ENCODE measurements at regions not wholly inside any gene's neighbourhood (a gene's known extent, or its start where the extent isn't known, plus 50 kb on each side); places are given as distances from the start of the nearest gene placed in this dataset.
"Not testable (repeated sequence)": the region's sequence is repeated elsewhere in the genome, so short reads cannot be mapped to it uniquely, and the experiment has no call there.

DNA sequence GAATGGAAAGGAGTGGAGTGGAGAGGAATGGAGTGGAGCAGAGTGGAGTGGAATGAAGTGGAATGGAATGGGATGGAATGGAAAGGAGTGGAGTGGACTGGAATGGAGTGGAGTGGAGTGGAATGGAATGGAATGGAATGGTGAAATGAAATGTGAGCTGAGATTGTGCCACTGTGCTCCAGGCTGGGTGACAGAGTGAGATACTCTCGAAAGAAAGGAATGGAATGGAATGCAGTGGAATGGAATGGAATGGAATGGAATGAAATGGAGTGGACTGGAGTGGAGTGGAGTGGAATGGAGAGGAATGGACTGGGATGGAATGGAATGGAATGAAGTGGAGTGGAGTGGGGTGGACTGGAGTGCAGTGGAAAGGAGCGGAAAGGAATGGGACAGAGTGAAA, 605.2 kb downstream of the TP53TG3F start:
- not testable (repeated sequence) for H3K27ac ChIP-seq (ENCODE audit: low read depth in 1 of 3, low read length in 2 of 3); H3K36me3 ChIP-seq (ENCODE audit: control insufficient read depth in 3 of 3, insufficient read depth in 2 of 3, low read depth in 1 of 3, low read length in 3 of 3); FAIRE-seq; H3K4me1 ChIP-seq (ENCODE audit: control insufficient read depth in 3 of 3, insufficient read depth in 2 of 3, low read depth in 1 of 3, low read length in 2 of 3); H3K4me3 ChIP-seq (ENCODE audit: low read depth in 1 of 3, low read length in 3 of 3); H3K27me3 ChIP-seq (ENCODE audit: control insufficient read depth in 3 of 3, insufficient read depth in 3 of 3, low read length in 3 of 3); DNase-seq
- peaks cover 8 to 30% of the 10 kb centered on the region in 2 donors for H3K9me3 ChIP-seq (ENCODE audit: control insufficient read depth in 2 of 2, insufficient read depth in 1 of 2, low read depth in 1 of 2, low read length in 1 of 2)
- WGBS, 3 donors, result 70 to 79% (median 77%) methylated on average over 2 of the region's 2 CpGs

DNA sequence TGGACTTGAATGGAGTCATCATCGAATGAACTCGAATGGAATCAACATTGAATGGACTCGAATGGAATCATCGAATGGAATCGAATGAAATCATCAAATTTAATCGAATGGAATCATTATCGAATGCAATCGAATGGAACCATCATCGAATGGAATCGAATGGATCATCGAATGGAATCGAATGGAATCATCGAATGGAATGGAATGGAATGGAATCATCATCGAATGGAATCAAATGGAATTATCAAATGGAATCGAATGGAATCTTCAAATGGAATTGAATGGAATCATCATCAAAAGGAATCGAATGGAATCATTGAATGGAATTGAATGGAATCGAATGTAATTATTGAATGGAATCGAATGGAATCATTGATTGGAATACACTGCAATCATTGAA, 610.3 kb downstream of the TP53TG3F start:
- FAIRE-seq, result not testable (repeated sequence)

DNA sequence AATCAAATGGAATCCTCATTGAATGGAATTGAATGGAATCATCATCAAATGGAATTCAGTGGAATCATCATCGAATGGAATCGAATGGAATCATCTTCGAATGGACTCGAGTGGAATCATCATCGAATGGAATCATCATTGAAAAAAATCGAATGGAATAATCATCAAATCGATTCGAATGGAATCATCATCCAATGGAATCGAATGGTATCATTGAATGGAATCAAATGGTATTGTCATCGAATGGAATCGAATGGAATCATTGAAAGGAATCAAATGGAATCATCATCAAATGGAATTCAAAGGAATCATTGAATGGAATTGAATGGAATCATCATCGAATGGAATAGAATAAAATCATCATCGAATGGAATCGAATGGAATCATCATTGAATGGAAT, 619.3 kb downstream of the TP53TG3F start:
- no peak for FAIRE-seq
- Histone ChIP-seq H3K27ac (ENCODE audit: low read depth in 1 of 3, low read length in 2 of 3) (no peak overlapping the region), H3K27me3 (ENCODE audit: control insufficient read depth in 3 of 3, insufficient read depth in 3 of 3, low read length in 3 of 3) (no peaks in the 10 kb centered on the region), H3K4me1 (ENCODE audit: control insufficient read depth in 3 of 3, insufficient read depth in 2 of 3, low read depth in 1 of 3, low read length in 2 of 3) (no peaks in the 10 kb centered on the region), H3K4me3 (ENCODE audit: low read depth in 1 of 3, low read length in 3 of 3) (no peak overlapping the region), H3K9me3 (ENCODE audit: control insufficient read depth in 2 of 2, insufficient read depth in 1 of 2, low read depth in 1 of 2, low read length in 1 of 2) (no peaks in the 10 kb centered on the region), H3K36me3 (ENCODE audit: control insufficient read depth in 3 of 3, insufficient read depth in 2 of 3, low read depth in 1 of 3, low read length in 3 of 3) (no peaks in the 10 kb centered on the region)
- DNase-seq, result peak in 1 of 2 donors; percentile 19
- WGBS, 3 donors, result 78 to 87% (median 84%) methylated on average over 14 of the region's 14 CpGs

More for the DNA sequence above, 610.3 kb downstream of the TP53TG3F start:
- H3K27ac ChIP-seq (ENCODE audit: low read depth in 1 of 3, low read length in 2 of 3); H3K4me1 ChIP-seq (ENCODE audit: control insufficient read depth in 3 of 3, insufficient read depth in 2 of 3, low read depth in 1 of 3, low read length in 2 of 3); DNase-seq; H3K4me3 ChIP-seq (ENCODE audit: low read depth in 1 of 3, low read length in 3 of 3); H3K27me3 ChIP-seq (ENCODE audit: control insufficient read depth in 3 of 3, insufficient read depth in 3 of 3, low read length in 3 of 3); H3K36me3 ChIP-seq (ENCODE audit: control insufficient read depth in 3 of 3, insufficient read depth in 2 of 3, low read depth in 1 of 3, low read length in 3 of 3): not testable (repeated sequence)
- WGBS, 3 donors, result 86 to 92% (median 89%) methylated on average over 18 of the region's 18 CpGs
- peaks cover 2 to 17% of the 10 kb centered on the region in 2 donors for H3K9me3 ChIP-seq (ENCODE audit: control insufficient read depth in 2 of 2, insufficient read depth in 1 of 2, low read depth in 1 of 2, low read length in 1 of 2)

DNA sequence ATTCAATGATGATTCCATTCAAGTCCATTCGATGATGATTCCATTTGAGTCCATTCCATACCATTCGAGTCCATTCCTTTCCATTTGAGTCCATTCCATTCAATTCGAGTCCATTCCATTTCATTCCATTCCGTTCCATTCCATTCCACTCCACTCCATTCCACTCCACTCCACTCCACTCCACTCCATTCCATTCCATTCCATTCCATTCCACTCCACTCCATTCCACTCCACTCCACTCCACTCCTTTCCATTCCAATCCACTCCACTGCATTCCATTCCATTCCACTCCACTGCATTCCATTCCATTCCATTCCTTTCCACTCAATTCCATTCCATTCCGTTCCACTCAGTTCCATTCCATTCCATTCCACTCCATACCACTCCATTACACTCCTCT, 625.6 kb downstream of the TP53TG3F start:
- not testable (repeated sequence) for H3K9me3 ChIP-seq (ENCODE audit: control insufficient read depth in 2 of 2, insufficient read depth in 1 of 2, low read depth in 1 of 2, low read length in 1 of 2); H3K27me3 ChIP-seq (ENCODE audit: control insufficient read depth in 3 of 3, insufficient read depth in 3 of 3, low read length in 3 of 3); H3K4me3 ChIP-seq (ENCODE audit: low read depth in 1 of 3, low read length in 3 of 3); H3K4me1 ChIP-seq (ENCODE audit: control insufficient read depth in 3 of 3, insufficient read depth in 2 of 3, low read depth in 1 of 3, low read length in 2 of 3); H3K36me3 ChIP-seq (ENCODE audit: control insufficient read depth in 3 of 3, insufficient read depth in 2 of 3, low read depth in 1 of 3, low read length in 3 of 3); FAIRE-seq; DNase-seq; H3K27ac ChIP-seq (ENCODE audit: low read depth in 1 of 3, low read length in 2 of 3)
- 64 to 72% (median 67%) methylated on average over 5 of the region's 5 CpGs for WGBS, 3 donors

DNA sequence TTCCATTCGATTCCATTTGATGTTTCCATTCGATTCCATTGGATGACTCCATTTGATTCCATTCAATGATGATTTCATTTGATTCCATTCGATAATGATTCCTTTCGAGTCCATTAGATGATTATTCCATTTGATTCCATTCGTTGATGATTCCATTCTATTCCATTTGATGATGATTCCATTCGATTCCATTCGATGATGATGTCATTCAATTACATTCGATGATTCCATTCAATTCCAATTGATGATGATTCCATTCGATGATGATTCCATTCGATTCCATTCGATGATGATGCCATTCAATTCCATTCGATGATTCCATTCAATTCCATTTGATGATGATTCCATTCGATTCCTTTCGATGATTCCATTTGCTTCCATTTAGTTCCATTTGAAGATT, 635.6 kb downstream of the TP53TG3F start:
- FAIRE-seq; H3K27me3 ChIP-seq (ENCODE audit: control insufficient read depth in 3 of 3, insufficient read depth in 3 of 3, low read length in 3 of 3); DNase-seq; H3K4me1 ChIP-seq (ENCODE audit: control insufficient read depth in 3 of 3, insufficient read depth in 2 of 3, low read depth in 1 of 3, low read length in 2 of 3); H3K27ac ChIP-seq (ENCODE audit: low read depth in 1 of 3, low read length in 2 of 3); H3K36me3 ChIP-seq (ENCODE audit: control insufficient read depth in 3 of 3, insufficient read depth in 2 of 3, low read depth in 1 of 3, low read length in 3 of 3); H3K4me3 ChIP-seq (ENCODE audit: low read depth in 1 of 3, low read length in 3 of 3): not testable (repeated sequence)
- WGBS, 3 donors, result 86 to 91% (median 88%) methylated on average over 14 of the region's 14 CpGs
- peaks cover 3 to 13% of the 10 kb centered on the region in 2 donors for H3K9me3 ChIP-seq (ENCODE audit: control insufficient read depth in 2 of 2, insufficient read depth in 1 of 2, low read depth in 1 of 2, low read length in 1 of 2)

DNA sequence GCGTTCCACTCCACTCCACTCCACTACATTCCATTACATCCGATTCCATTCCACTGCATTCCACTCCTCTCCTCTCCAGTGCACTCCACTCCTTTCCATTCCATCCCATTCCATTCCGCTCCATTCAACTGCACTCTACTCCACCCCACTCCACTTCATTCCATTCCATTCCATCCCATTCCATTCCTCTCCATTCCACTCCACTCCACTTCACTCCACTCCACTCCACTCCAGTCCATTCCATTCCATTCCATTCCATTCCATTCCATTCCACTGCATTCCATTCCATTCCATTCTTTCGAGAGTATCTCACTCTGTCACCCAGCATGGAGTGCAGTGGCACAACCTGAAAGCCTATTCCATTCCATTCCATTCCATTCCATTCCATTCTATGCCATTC, 637.5 kb downstream of the TP53TG3F start:
- DNase-seq; H3K36me3 ChIP-seq (ENCODE audit: control insufficient read depth in 3 of 3, insufficient read depth in 2 of 3, low read depth in 1 of 3, low read length in 3 of 3); H3K27ac ChIP-seq (ENCODE audit: low read depth in 1 of 3, low read length in 2 of 3); H3K4me1 ChIP-seq (ENCODE audit: control insufficient read depth in 3 of 3, insufficient read depth in 2 of 3, low read depth in 1 of 3, low read length in 2 of 3); H3K4me3 ChIP-seq (ENCODE audit: low read depth in 1 of 3, low read length in 3 of 3); FAIRE-seq; H3K27me3 ChIP-seq (ENCODE audit: control insufficient read depth in 3 of 3, insufficient read depth in 3 of 3, low read length in 3 of 3): not testable (repeated sequence)
- WGBS, 3 donors, result 71 to 73% (median 73%) methylated on average over 4 of the region's 4 CpGs
- peaks cover 3 to 13% of the 10 kb centered on the region in 2 donors for H3K9me3 ChIP-seq (ENCODE audit: control insufficient read depth in 2 of 2, insufficient read depth in 1 of 2, low read depth in 1 of 2, low read length in 1 of 2)

DNA sequence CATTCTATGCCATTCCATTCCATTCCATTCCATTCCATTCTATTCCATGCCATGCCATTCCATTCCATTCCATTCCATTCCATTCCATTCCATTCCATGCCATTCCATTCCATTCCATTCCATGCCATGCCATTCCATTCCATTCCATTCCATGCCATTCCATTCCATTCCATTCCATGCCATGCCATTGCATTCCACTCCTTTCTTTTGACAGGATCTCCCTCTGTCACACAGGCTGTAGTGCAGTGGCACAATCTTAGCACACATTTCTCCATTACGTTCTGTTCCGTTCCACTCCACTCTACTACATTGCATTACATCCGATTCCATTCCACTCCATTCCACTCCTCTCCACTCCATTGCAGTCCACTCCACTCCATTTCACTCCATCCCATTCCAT, 637.9 kb downstream of the TP53TG3F start:
- 83 to 89% (median 87%) methylated on average over 3 of the region's 3 CpGs for WGBS, 3 donors
- H3K27ac ChIP-seq (ENCODE audit: low read depth in 1 of 3, low read length in 2 of 3); H3K4me3 ChIP-seq (ENCODE audit: low read depth in 1 of 3, low read length in 3 of 3); H3K36me3 ChIP-seq (ENCODE audit: control insufficient read depth in 3 of 3, insufficient read depth in 2 of 3, low read depth in 1 of 3, low read length in 3 of 3); H3K4me1 ChIP-seq (ENCODE audit: control insufficient read depth in 3 of 3, insufficient read depth in 2 of 3, low read depth in 1 of 3, low read length in 2 of 3); H3K27me3 ChIP-seq (ENCODE audit: control insufficient read depth in 3 of 3, insufficient read depth in 3 of 3, low read length in 3 of 3); FAIRE-seq: not testable (repeated sequence)
- H3K9me3 ChIP-seq (ENCODE audit: control insufficient read depth in 2 of 2, insufficient read depth in 1 of 2, low read depth in 1 of 2, low read length in 1 of 2), result peaks cover 3 to 13% of the 10 kb centered on the region in 2 donors
- peak; percentile 1 to 11 for DNase-seq

DNA sequence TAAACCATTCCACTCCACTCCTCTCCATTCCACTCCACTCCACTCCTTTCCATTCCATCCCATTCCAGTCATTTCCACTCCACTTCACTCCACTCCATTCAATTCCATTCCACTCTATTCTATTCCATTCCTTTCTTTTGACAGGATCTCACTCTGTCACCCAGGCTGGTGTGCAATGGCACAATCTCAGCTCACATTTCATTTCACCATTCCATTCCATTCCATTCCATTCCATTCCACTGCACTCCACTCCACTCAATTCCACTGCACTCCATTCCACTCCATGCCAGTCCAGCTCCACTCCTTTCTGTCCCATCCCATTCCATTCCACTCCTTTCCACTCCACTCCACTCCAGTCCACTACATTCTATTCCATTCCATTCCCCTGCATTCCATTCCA, 638.6 kb downstream of the TP53TG3F start:
- FAIRE-seq; H3K4me3 ChIP-seq (ENCODE audit: low read depth in 1 of 3, low read length in 3 of 3): not testable (repeated sequence)
- H3K9me3 ChIP-seq (ENCODE audit: control insufficient read depth in 2 of 2, insufficient read depth in 1 of 2, low read depth in 1 of 2, low read length in 1 of 2), result peaks cover 3 to 13% of the 10 kb centered on the region in 2 donors

DNA sequence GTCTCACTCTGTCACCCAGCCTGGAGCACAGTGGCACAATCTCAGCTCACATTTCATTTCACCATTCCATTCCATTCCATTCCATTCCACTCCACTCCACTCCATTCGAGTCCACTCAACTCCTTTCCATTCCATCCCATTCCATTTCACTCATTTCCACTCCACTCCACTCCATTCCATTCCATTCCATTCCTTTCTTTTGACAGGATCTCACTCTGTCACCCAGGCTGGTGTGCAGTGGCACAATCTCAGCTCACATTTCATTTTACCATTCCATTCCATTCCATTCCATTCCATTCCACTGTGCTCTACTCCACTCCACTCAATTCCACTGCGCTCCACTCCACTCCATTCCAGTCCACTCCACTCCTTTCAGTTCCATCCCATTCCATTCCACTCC, 639.6 kb downstream of the TP53TG3F start:
- peaks cover 3 to 13% of the 10 kb centered on the region in 2 donors for H3K9me3 ChIP-seq (ENCODE audit: control insufficient read depth in 2 of 2, insufficient read depth in 1 of 2, low read depth in 1 of 2, low read length in 1 of 2)
- not testable (repeated sequence) for H3K27ac ChIP-seq (ENCODE audit: low read depth in 1 of 3, low read length in 2 of 3); H3K36me3 ChIP-seq (ENCODE audit: control insufficient read depth in 3 of 3, insufficient read depth in 2 of 3, low read depth in 1 of 3, low read length in 3 of 3); H3K27me3 ChIP-seq (ENCODE audit: control insufficient read depth in 3 of 3, insufficient read depth in 3 of 3, low read length in 3 of 3); FAIRE-seq; H3K4me3 ChIP-seq (ENCODE audit: low read depth in 1 of 3, low read length in 3 of 3); DNase-seq; H3K4me1 ChIP-seq (ENCODE audit: control insufficient read depth in 3 of 3, insufficient read depth in 2 of 3, low read depth in 1 of 3, low read length in 2 of 3)
- 26 to 46% (median 26%) methylated on average over 2 of the region's 2 CpGs for WGBS, 3 donors

More for the DNA sequence above, 638.6 kb downstream of the TP53TG3F start:
- DNase-seq; H3K27me3 ChIP-seq (ENCODE audit: control insufficient read depth in 3 of 3, insufficient read depth in 3 of 3, low read length in 3 of 3); H3K27ac ChIP-seq (ENCODE audit: low read depth in 1 of 3, low read length in 2 of 3); H3K36me3 ChIP-seq (ENCODE audit: control insufficient read depth in 3 of 3, insufficient read depth in 2 of 3, low read depth in 1 of 3, low read length in 3 of 3); H3K4me1 ChIP-seq (ENCODE audit: control insufficient read depth in 3 of 3, insufficient read depth in 2 of 3, low read depth in 1 of 3, low read length in 2 of 3): not testable (repeated sequence)
